ENCODE measurements at regions not wholly inside any gene's neighbourhood (a gene's known extent, or its start where the extent isn't known, plus 50 kb on each side); places are given as distances from the start of the nearest gene placed in this dataset.

DNA sequence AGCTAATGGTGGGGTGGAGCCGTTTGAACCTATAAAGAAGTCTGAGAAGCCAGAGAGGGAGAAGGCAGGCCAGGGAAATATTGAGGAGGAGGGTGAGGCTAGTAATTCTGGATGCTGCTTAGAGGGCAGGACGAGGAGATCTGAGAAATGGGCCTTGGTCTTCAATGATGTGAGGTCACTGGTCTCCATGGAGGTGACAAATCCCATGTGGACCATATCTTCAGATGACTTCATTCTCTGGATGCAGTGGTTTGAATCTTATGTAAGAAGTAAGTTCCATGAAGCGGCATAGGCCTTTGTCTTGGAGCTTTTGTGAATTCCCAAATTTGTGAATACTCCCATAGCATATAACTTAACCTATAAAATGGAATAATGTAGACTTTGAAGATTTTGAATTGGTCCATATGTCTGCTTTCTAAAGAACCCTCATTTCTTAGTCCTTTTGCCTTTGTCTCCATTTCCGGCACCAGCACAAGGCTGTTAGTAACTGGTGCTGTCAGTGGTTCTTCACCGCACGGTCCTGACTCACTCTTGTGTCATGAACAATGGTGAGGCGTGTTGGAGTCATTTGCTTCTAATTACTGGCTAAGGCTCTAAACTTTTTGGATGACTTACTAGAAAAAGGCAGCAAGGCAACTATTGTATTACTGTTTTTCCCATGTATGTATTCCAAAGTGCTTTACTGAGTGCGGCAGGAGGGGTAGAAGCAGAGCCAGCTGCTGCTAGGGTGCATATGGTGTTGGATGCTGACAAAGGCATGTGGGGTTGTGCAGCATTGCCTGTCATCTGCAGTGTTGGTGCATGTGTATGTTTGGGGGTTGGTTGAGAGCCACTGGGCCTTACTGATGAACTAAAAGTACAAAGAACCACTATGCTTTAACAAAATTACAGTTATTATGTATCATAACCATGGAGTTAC, 279.3 kb upstream of the C2CD4B start:
- TF ChIP-seq, protein P1, sequence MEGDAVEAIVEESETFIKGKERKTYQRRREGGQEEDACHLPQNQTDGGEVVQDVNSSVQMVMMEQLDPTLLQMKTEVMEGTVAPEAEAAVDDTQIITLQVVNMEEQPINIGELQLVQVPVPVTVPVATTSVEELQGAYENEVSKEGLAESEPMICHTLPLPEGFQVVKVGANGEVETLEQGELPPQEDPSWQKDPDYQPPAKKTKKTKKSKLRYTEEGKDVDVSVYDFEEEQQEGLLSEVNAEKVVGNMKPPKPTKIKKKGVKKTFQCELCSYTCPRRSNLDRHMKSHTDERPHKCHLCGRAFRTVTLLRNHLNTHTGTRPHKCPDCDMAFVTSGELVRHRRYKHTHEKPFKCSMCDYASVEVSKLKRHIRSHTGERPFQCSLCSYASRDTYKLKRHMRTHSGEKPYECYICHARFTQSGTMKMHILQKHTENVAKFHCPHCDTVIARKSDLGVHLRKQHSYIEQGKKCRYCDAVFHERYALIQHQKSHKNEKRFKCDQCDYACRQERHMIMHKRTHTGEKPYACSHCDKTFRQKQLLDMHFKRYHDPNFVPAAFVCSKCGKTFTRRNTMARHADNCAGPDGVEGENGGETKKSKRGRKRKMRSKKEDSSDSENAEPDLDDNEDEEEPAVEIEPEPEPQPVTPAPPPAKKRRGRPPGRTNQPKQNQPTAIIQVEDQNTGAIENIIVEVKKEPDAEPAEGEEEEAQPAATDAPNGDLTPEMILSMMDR (optimal IDR thresholded peaks at IDR 0.05 in 1 of 3, IDR thresholded peaks at IDR 0.05 in 1 of 3, conservative IDR thresholded peaks at IDR 0.05 in 1 of 3; ENCODE audit: extremely low read depth in 1 of 3, insufficient read depth in 2 of 3, low read length in 3 of 3), result no peak
- no peak for TF ChIP-seq EZH2 (IDR thresholded peaks at IDR 0.05; ENCODE audit: low read length)

Data from keratinocyte (primary cell).